SJSA1 (cell line): ENCODE measurements at regions not wholly inside any gene's neighbourhood (a gene's known extent, or its start where the extent isn't known, plus 50 kb on each side); places are given as distances from the start of the nearest gene placed in this dataset.
A peak's percentile ranks its signal among the peaks of the same experiment; 100 is the strongest.
"Not testable (repeated sequence)": the region's sequence is repeated elsewhere in the genome, so short reads cannot be mapped to it uniquely, and the experiment has no call there.

Source experiments
- DNase-seq, 2 experiments: peaks; one replicate each; pipeline ENCODE4 v3.0.0-alpha.2; 2015 to 2020; ENCODE audit warnings: low spot score in 2 of 2, low read depth in 1 of 2
- H3K27ac ChIP-seq: fragments of 250-450 bp; sonication (Bioruptor Pico); 2 replicates; pipeline ENCODE4 v1.5.1; 2020; ENCODE audit warnings: mild to moderate bottlenecking, moderate library complexity
- H3K27me3 ChIP-seq: fragments of 250-450 bp; sonication (Bioruptor Pico); replicated peaks from 2 replicates; pipeline ENCODE4 v1.5.1; 2020; ENCODE audit warnings: mild to moderate bottlenecking, moderate library complexity
- H3K36me3 ChIP-seq: fragments of 250-450 bp; sonication (Bioruptor Pico); 2 replicates; pipeline ENCODE4 v1.5.1; 2020; ENCODE audit warnings: mild to moderate bottlenecking
- H3K4me1 ChIP-seq: fragments of 250-450 bp; sonication (Bioruptor Pico); replicated peaks from 2 replicates; pipeline ENCODE4 v1.6.1; 2021; ENCODE audit warnings: mild to moderate bottlenecking
- H3K4me3 ChIP-seq: fragments of 250-450 bp; sonication (Bioruptor Pico); 2 replicates; pipeline ENCODE4 v1.5.1; 2020; ENCODE audit warnings: mild to moderate bottlenecking
- H3K9me3 ChIP-seq: fragments of 250-450 bp; sonication (Bioruptor Pico); replicated peaks from 2 replicates; pipeline ENCODE4 v1.5.1; 2020; ENCODE audit warnings: mild to moderate bottlenecking

DNA sequence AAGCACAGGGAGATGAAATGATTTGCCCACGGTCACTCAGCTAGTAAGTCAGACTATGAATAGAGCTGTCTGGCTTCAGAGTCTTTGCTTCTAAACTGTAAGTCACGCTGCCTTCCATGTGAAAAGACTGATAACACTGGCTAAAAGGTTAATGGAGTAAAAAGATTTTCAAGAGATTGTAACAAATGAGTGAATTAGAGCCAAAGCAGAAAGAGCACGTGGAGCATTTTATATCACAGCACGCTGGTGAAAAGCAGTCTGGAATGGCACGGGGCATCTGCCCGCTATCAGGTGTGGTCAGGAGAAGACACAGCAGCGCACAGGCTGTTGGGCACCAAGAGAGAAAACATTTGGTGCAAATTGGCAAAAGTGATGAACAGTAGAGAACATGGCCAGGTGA, 144.8 kb upstream of the GALNT2 start:
- Histone ChIP-seq H3K4me3 (no peak overlapping the region), H3K27ac (no peak overlapping the region)
- DNase-seq: no peak

DNA sequence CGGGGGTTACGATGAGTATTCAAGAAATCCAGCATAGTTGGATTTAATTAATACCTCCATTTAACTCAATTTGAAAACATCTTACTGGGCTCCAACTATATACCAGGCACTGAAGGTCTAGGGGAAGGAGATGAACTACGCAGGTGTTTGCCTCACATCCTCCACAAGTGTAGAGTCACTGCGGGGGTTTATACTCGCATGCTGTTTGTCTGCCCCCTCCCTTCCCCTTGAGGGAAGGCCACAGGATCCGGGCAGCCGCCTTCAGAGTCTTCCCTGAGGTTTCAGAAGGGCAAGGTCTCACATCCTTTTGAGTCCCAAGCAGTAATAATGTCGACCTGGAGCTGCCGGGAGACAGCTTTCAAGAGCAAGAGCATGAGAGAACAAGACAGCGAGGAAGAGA, 142.4 kb upstream of the GALNT2 start:
- Histone ChIP-seq H3K9me3 (no peaks in the 10 kb centered on the region), H3K36me3 (no peaks in the 10 kb centered on the region), H3K27ac (no peak overlapping the region), H3K27me3 (no peaks in the 10 kb centered on the region), H3K4me1 (no peaks in the 10 kb centered on the region), H3K4me3 (no peak overlapping the region)
- no peak for DNase-seq

More for the DNA sequence above, 144.8 kb upstream of the GALNT2 start:
- no peaks in the 10 kb centered on the region for H3K36me3 ChIP-seq
- H3K9me3 ChIP-seq: no peaks in the 10 kb centered on the region
- H3K27me3 ChIP-seq: no peaks in the 10 kb centered on the region
- no peaks in the 10 kb centered on the region for H3K4me1 ChIP-seq

GRCh38 chr1:229928767-229929166, 138.3 kb upstream of the GALNT2 start:
- H3K27me3 ChIP-seq: no peaks in the 10 kb centered on the region
- no peaks in the 10 kb centered on the region for H3K4me1 ChIP-seq
- H3K4me3 ChIP-seq: no peak overlapping the region
- H3K36me3 ChIP-seq: no peaks in the 10 kb centered on the region
- no peak overlapping the region for H3K27ac ChIP-seq
- DNase-seq: no peak
- no peaks in the 10 kb centered on the region for H3K9me3 ChIP-seq

- H3K4me3 ChIP-seq, H3K9me3 ChIP-seq, H3K4me1 ChIP-seq, H3K27ac ChIP-seq, H3K27me3 ChIP-seq, DNase-seq, H3K36me3 ChIP-seq: not testable (repeated sequence)
Observed at GRCh38 chr1:229931751-229932150, 135.3 kb upstream of the GALNT2 start.

DNA sequence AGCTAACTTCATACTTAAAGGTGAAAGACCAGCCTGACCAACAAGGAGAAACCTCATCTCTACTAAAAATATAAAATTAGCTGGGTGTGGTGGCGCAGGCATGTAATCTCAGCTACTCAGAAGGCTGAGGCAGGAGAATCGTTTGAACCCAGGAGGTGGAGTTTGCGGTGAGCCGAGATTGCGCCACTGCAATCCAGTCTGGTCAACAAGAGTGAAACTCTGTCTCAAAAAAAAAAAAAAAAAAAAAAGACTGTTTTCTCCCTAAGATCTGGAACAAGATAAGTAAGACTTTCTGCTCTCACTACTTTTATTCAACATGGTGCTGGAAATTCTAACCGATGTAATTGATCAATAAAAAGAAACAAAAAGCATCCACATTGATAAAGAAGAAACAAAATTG, 131.9 kb upstream of the GALNT2 start:
- not testable (repeated sequence) for H3K9me3 ChIP-seq, H3K4me1 ChIP-seq, DNase-seq, H3K36me3 ChIP-seq, H3K4me3 ChIP-seq, H3K27ac ChIP-seq, H3K27me3 ChIP-seq

- Histone ChIP-seq H3K9me3 (no peaks in the 10 kb centered on the region), H3K36me3 (no peaks in the 10 kb centered on the region), H3K4me3 (no peak overlapping the region), H3K27ac (no peak overlapping the region), H3K27me3 (no peaks in the 10 kb centered on the region), H3K4me1 (peaks cover 16% of the 10 kb centered on the region)
- DNase-seq: no peak
Observed at GRCh38 chr1:229938551-229938950, 128.5 kb upstream of the GALNT2 start.

DNA sequence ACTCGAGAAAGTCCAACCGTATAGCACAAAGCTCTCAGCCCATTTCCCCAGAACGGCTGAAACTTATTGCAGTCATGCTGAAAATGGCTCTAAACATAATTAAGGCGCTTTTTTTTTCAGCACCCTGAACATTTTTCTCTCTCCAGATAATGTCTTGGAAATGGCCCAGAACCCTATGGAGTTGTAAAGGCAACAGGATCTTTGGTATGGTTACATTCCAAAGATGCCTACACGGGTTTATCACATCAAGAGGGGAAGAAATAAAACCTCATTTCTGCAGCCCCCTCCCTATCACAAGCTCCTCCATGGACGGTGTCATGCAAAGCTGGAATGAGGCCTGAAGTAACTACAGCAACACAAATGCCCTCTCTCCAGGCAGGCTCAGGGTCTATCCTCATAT, 126.4 kb upstream of the GALNT2 start:
- DNase-seq: peak in 1 of 2 experiments; percentile 68
- H3K4me1 ChIP-seq: peaks cover 16% of the 10 kb centered on the region
- H3K36me3 ChIP-seq: no peaks in the 10 kb centered on the region
- no peaks in the 10 kb centered on the region for H3K27me3 ChIP-seq
- no peak overlapping the region for H3K4me3 ChIP-seq
- peak overlapping the region; percentile 33 for H3K27ac ChIP-seq
- H3K9me3 ChIP-seq: no peaks in the 10 kb centered on the region

GRCh38 chr1:229941160-229941559, 125.9 kb upstream of the GALNT2 start:
- H3K27me3 ChIP-seq: no peaks in the 10 kb centered on the region
- DNase-seq: no peak
- no peaks in the 10 kb centered on the region for H3K36me3 ChIP-seq
- peaks cover 16% of the 10 kb centered on the region for H3K4me1 ChIP-seq
- H3K27ac ChIP-seq: peak overlapping the region; percentile 33
- no peaks in the 10 kb centered on the region for H3K9me3 ChIP-seq
- H3K4me3 ChIP-seq: no peak overlapping the region

GRCh38 chr1:229941831-229942230, 125.2 kb upstream of the GALNT2 start:
- no peak for DNase-seq
- H3K9me3 ChIP-seq: no peaks in the 10 kb centered on the region
- peaks cover 16% of the 10 kb centered on the region for H3K4me1 ChIP-seq
- no peak overlapping the region for H3K27ac ChIP-seq
- no peak overlapping the region for H3K4me3 ChIP-seq
- H3K27me3 ChIP-seq: no peaks in the 10 kb centered on the region
- H3K36me3 ChIP-seq: no peaks in the 10 kb centered on the region

GRCh38 chr1:229942501-229942900, 124.5 kb upstream of the GALNT2 start:
- H3K9me3 ChIP-seq: no peaks in the 10 kb centered on the region
- no peaks in the 10 kb centered on the region for H3K36me3 ChIP-seq
- peaks cover 16% of the 10 kb centered on the region for H3K4me1 ChIP-seq
- H3K27ac ChIP-seq: no peak overlapping the region
- no peaks in the 10 kb centered on the region for H3K27me3 ChIP-seq
- H3K4me3 ChIP-seq: no peak overlapping the region
- no peak for DNase-seq

DNA sequence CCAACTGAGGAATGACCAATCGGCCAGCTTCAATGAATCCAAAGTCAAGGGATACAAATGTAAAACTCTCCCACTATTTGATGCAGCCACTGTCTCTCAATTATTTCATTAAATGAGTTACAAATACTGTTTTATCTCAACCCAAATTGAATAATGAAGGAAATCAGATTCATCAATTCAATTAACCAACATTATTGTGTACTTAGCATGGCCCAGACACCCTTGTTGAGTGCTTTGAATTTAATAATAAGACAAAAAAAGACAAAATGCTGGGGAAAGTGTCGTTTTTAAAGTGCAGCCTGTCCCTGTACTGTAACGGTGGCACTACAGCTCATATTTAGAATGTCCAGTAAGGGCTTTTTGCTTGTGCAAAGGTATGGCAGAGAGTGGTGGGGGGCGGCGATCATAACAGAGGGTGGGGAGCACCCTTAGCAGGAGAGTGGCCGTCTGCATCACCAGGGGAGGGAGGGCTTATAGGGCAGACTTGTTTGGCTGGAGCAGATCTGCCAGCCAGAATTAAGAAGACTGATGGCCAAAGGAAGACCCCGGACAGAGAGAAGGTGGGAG, 123.8 kb upstream of the GALNT2 start:
- Histone ChIP-seq H3K4me1 (peaks cover 23% of the 10 kb centered on the region), H3K27ac (no peak overlapping the region), H3K9me3 (no peaks in the 10 kb centered on the region), H3K27me3 (no peaks in the 10 kb centered on the region), H3K36me3 (no peaks in the 10 kb centered on the region), H3K4me3 (no peak overlapping the region)
- DNase-seq: no peak

- Histone ChIP-seq H3K36me3 (no peaks in the 10 kb centered on the region), H3K4me3 (no peak overlapping the region), H3K4me1 (peaks cover 25% of the 10 kb centered on the region), H3K27ac (no peak overlapping the region), H3K27me3 (no peaks in the 10 kb centered on the region), H3K9me3 (no peaks in the 10 kb centered on the region)
- no peak for DNase-seq
Observed at GRCh38 chr1:229943988-229944743, 122.9 kb upstream of the GALNT2 start.

GRCh38 chr1:229945795-229946194, 121.2 kb upstream of the GALNT2 start:
- no peaks in the 10 kb centered on the region for H3K36me3 ChIP-seq
- peaks cover 33% of the 10 kb centered on the region for H3K4me1 ChIP-seq

DNA sequence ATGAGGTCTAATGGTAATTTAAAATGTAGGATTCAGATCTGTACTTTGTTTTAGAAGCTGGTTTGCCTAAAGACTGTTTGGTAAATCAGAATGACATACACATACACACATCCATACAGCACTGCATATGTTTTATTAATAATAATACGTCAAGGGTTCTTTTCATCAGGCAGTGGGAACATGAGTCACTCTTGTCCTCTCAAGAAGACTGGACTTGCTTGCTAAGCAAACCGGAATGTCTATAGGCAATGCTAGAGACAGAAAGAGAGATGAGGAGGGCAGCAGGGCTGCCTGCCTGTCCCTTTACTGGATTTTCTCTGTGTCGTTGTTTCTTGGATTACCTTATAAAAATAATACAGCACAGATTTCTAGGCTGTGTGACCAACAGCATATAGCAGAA, 119.1 kb upstream of the GALNT2 start:
- H3K4me3 ChIP-seq: no peak overlapping the region
- H3K9me3 ChIP-seq: no peaks in the 10 kb centered on the region
- H3K27me3 ChIP-seq: no peaks in the 10 kb centered on the region
- H3K36me3 ChIP-seq: no peaks in the 10 kb centered on the region
- H3K27ac ChIP-seq: no peak overlapping the region
- DNase-seq: peak in 1 of 2 experiments; percentile 12
- H3K4me1 ChIP-seq: peaks cover 44% of the 10 kb centered on the region

More at GRCh38 chr1:229945795-229946194, 121.2 kb upstream of the GALNT2 start:
- H3K9me3 ChIP-seq: no peaks in the 10 kb centered on the region
- H3K27me3 ChIP-seq: no peaks in the 10 kb centered on the region
- H3K27ac ChIP-seq: no peak overlapping the region
- H3K4me3 ChIP-seq: no peak overlapping the region
- DNase-seq: no peak
